SK-N-MC (cell line): ENCODE measurements at regions not wholly inside any gene's neighbourhood (a gene's known extent, or its start where the extent isn't known, plus 50 kb on each side); places are given as distances from the start of the nearest gene placed in this dataset.

ENCODE experiments used
- EZH2 ChIP-seq: fragments of 200-600 bp; sonication (generic); IDR thresholded peaks from one replicate; pipeline ENCODE4 v1.6.1; 2017; ENCODE audit warnings: antibody characterized with exemption
- POLR2AphosphoS5 ChIP-seq: IDR thresholded peaks from 2 replicates; pipeline ENCODE4 v1.6.1; 2012; ENCODE audit warnings: mild to moderate bottlenecking, low read depth, low read length, borderline replicate concordance

DNA sequence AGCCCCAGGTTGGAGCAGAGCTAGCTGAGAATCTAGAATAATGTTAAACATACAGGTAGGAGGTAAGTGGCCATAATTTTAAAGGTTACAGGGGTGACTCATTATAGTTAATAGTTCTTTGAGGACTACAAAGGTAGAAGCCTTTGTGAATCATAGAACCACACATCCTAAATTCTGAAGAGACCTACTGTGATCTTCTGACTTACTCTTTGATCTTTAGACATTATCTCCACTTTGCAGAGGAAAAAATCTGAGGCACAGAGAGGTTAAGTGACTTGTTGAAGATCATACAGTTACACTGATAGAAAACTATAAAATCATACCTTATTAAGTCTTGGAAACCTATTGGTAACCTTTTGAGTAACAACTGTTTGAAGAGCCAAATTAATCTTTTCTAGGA lies 1051.3 kb upstream of the NRXN1 start:
- TF ChIP-seq EZH2 (no peak), POLR2AphosphoS5 (no peak)
